ENCODE measurements at regions not wholly inside any gene's neighbourhood (a gene's known extent, or its start where the extent isn't known, plus 50 kb on each side); places are given as distances from the start of the nearest gene placed in this dataset.

GRCh38 chr3:27644941-27645340 is 77.2 kb downstream of the EOMES start:
- no peaks in the 10 kb centered on the region for H3K9me3 ChIP-seq (ENCODE audit: control insufficient read depth, insufficient read depth, low read depth, low read length)
- no peaks in the 10 kb centered on the region for H3K36me3 ChIP-seq (ENCODE audit: control insufficient read depth in 2 of 2, insufficient read depth in 1 of 2, low read length in 2 of 2)
- no peak overlapping the region for H3K27ac ChIP-seq (ENCODE audit: extremely low read depth, low read depth, low read length)
- ChIA-PET CTCF (interaction anchor here (0.7 kb wide), 1 partner anchor 262 kb away, joined by 3 read pairs; no protein-coding TSS in a partner anchor), POLR2A (no interaction called here)
- no peaks in the 10 kb centered on the region for H3K4me1 ChIP-seq (ENCODE audit: control insufficient read depth, insufficient read depth, low read length)
- no peak overlapping the region for H3K4me3 ChIP-seq (ENCODE audit: low read depth, low read length)
- no peak for TF ChIP-seq PBX3 (CRISPR knock-in tag; IDR thresholded peaks at IDR 0.05)
- no peak for TF ChIP-seq YY1 (tag by site-specific recombination; IDR thresholded peaks at IDR 0.05)
- TF ChIP-seq TCF7L2 (IDR thresholded peaks at IDR 0.05; ENCODE audit: borderline replicate concordance, low read depth, low read length), result no peak
- no peak for TF ChIP-seq ZNF624 (tag by site-specific recombination; IDR thresholded peaks at IDR 0.05)
- no peak for TF ChIP-seq ZNF239 (tag by site-specific recombination; IDR thresholded peaks at IDR 0.05)
- no peak for TF ChIP-seq PATZ1 (tag by site-specific recombination; IDR thresholded peaks at IDR 0.05)
- no peak for TF ChIP-seq ZBTB11 (tag by site-specific recombination; conservative IDR thresholded peaks at IDR 0.05; ENCODE audit: low read depth)
- no peak for TF ChIP-seq ZNF335 (tag by site-specific recombination; conservative IDR thresholded peaks at IDR 0.05)
- no peak for TF ChIP-seq ZNF521 (tag by site-specific recombination; IDR thresholded peaks at IDR 0.05)
- TF ChIP-seq ZBTB21 (tag by site-specific recombination; IDR thresholded peaks at IDR 0.05), result no peak
- TF ChIP-seq ZNF133 (tag by site-specific recombination; IDR thresholded peaks at IDR 0.05), result no peak

- TF ChIP-seq ZNF366 (tag by site-specific recombination; conservative IDR thresholded peaks at IDR 0.05), result no peak
- Histone ChIP-seq H3K9me3 (ENCODE audit: control insufficient read depth, insufficient read depth, low read depth, low read length) (no peaks in the 10 kb centered on the region), H3K36me3 (ENCODE audit: control insufficient read depth in 2 of 2, insufficient read depth in 1 of 2, low read length in 2 of 2) (no peaks in the 10 kb centered on the region), H3K4me1 (ENCODE audit: control insufficient read depth, insufficient read depth, low read length) (no peaks in the 10 kb centered on the region), H3K27ac (ENCODE audit: extremely low read depth, low read depth, low read length) (no peak overlapping the region), H3K4me3 (ENCODE audit: low read depth, low read length) (no peak overlapping the region)
- POLR2A ChIA-PET, result no interaction called here
- CTCF ChIA-PET, result interaction anchor here (0.7 to 1.5 kb wide), 2 partner anchors 11 to 24 kb away, joined by 3 read pairs; no protein-coding TSS in a partner anchor
Observed at GRCh38 chr3:27643355-27643754, 78.8 kb downstream of the EOMES start.

GRCh38 chr3:27642796-27643195 is 79.3 kb downstream of the EOMES start:
- no peak overlapping the region for H3K27ac ChIP-seq (ENCODE audit: extremely low read depth, low read depth, low read length)
- no peak for TF ChIP-seq YY1 (tag by site-specific recombination; IDR thresholded peaks at IDR 0.05)
- TF ChIP-seq ZBTB21 (tag by site-specific recombination; IDR thresholded peaks at IDR 0.05), result no peak
- no peak for TF ChIP-seq IKZF3 (tag by site-specific recombination; IDR thresholded peaks at IDR 0.05)
- no peak for TF ChIP-seq ZNF292 (tag by site-specific recombination; IDR thresholded peaks at IDR 0.05; ENCODE audit: borderline replicate concordance, low read depth)
- no peak for TF ChIP-seq ZEB2 (tag by site-specific recombination; IDR thresholded peaks at IDR 0.05)
- TF ChIP-seq KLF16 (tag by site-specific recombination; IDR thresholded peaks at IDR 0.05), result no peak
- no peak for TF ChIP-seq REPIN1 (tag by site-specific recombination; IDR thresholded peaks at IDR 0.05; ENCODE audit: low read depth)
- TF ChIP-seq ZNF202 (tag by site-specific recombination; IDR thresholded peaks at IDR 0.05; ENCODE audit: borderline replicate concordance), result no peak
- TF ChIP-seq ZFHX2 (tag by site-specific recombination; conservative IDR thresholded peaks at IDR 0.05), result no peak
- TF ChIP-seq ZNF645 (tag by site-specific recombination; IDR thresholded peaks at IDR 0.05), result no peak
- no peak for TF ChIP-seq ZNF433 (tag by site-specific recombination; IDR thresholded peaks at IDR 0.05; ENCODE audit: low read depth)
- CTCF ChIA-PET, result interaction anchor here (0.7 to 1.5 kb wide), 2 partner anchors 11 to 23 kb away, joined by 3 read pairs; no protein-coding TSS in a partner anchor
- H3K36me3 ChIP-seq (ENCODE audit: control insufficient read depth in 2 of 2, insufficient read depth in 1 of 2, low read length in 2 of 2), result no peaks in the 10 kb centered on the region
- H3K9me3 ChIP-seq (ENCODE audit: control insufficient read depth, insufficient read depth, low read depth, low read length), result no peaks in the 10 kb centered on the region
- no peaks in the 10 kb centered on the region for H3K4me1 ChIP-seq (ENCODE audit: control insufficient read depth, insufficient read depth, low read length)
- no peak overlapping the region for H3K4me3 ChIP-seq (ENCODE audit: low read depth, low read length)
- POLR2A ChIA-PET, result no interaction called here

All from HEK293 (cell line).